HEK293 (cell line): ENCODE measurements at regions not wholly inside any gene's neighbourhood (a gene's known extent, or its start where the extent isn't known, plus 50 kb on each side); places are given as distances from the start of the nearest gene placed in this dataset.

ENCODE experiments used
- CTCF ChIP-seq: fragments of 450-650 bp; formaldehyde crosslinking; IDR thresholded peaks from 2 replicates; pipeline ENCODE4 v1.5.1; 2016; ENCODE audit warnings: missing biosample characterization, missing genetic modification characterization
- KLF1 ChIP-seq: fragments of 450-650 bp; formaldehyde crosslinking; IDR thresholded peaks from 2 replicates; pipeline ENCODE4 v1.5.1; 2016; ENCODE audit warnings: missing biosample characterization, missing genetic modification characterization
- KLF7 ChIP-seq: fragments of 450-650 bp; formaldehyde crosslinking; IDR thresholded peaks from 2 replicates; pipeline ENCODE4 v1.5.1; 2016; ENCODE audit warnings: missing biosample characterization, missing genetic modification characterization, borderline replicate concordance
- MZF1 ChIP-seq: fragments of 450-650 bp; formaldehyde crosslinking; IDR thresholded peaks from 2 replicates; pipeline ENCODE4 v1.5.1; 2017; ENCODE audit warnings: missing biosample characterization, missing genetic modification characterization, borderline replicate concordance
- REST ChIP-seq: fragments of 450-650 bp; formaldehyde crosslinking; IDR thresholded peaks from 2 replicates; pipeline ENCODE4 v1.5.1; 2016; ENCODE audit warnings: missing biosample characterization, missing genetic modification characterization
- YY1 ChIP-seq: fragments of 450-650 bp; formaldehyde crosslinking; IDR thresholded peaks from 2 replicates; pipeline ENCODE4 v1.5.1; 2018; ENCODE audit warnings: missing biosample characterization, missing genetic modification characterization
- ZNF121 ChIP-seq: fragments of 450-650 bp; formaldehyde crosslinking; IDR thresholded peaks from 2 replicates; pipeline ENCODE4 v1.5.1; 2016; ENCODE audit warnings: missing biosample characterization, missing genetic modification characterization
- ZNF19 ChIP-seq: fragments of 450-650 bp; formaldehyde crosslinking; IDR thresholded peaks from 2 replicates; pipeline ENCODE4; 2016; ENCODE audit warnings: missing biosample characterization, missing genetic modification characterization, low read depth
- ZNF248 ChIP-seq: fragments of 450-650 bp; formaldehyde crosslinking; IDR thresholded peaks from 2 replicates; pipeline ENCODE4 v1.5.1; 2017; ENCODE audit warnings: missing biosample characterization, missing genetic modification characterization
- ZNF302 ChIP-seq: fragments of 450-650 bp; formaldehyde crosslinking; IDR thresholded peaks from 2 replicates; pipeline ENCODE4 v1.5.1; 2016; ENCODE audit warnings: missing biosample characterization, missing genetic modification characterization, low read depth
- ZNF335 ChIP-seq: fragments of 450-650 bp; formaldehyde crosslinking; conservative IDR thresholded peaks from 2 replicates; pipeline ENCODE4 v1.5.1; 2016; ENCODE audit warnings: missing biosample characterization, missing genetic modification characterization
- ZNF660 ChIP-seq: fragments of 450-650 bp; IDR thresholded peaks from 2 replicates; pipeline ENCODE4 v1.5.1; 2018; ENCODE audit warnings: missing biosample characterization, mild to moderate bottlenecking, missing genetic modification characterization
- TF ChIP-seq, protein P1 (sequence below): fragments of 450-650 bp; formaldehyde crosslinking; IDR thresholded peaks from 2 replicates; pipeline ENCODE4 v1.5.1; 2016; ENCODE audit warnings: missing biosample characterization, missing genetic modification characterization

DNA sequence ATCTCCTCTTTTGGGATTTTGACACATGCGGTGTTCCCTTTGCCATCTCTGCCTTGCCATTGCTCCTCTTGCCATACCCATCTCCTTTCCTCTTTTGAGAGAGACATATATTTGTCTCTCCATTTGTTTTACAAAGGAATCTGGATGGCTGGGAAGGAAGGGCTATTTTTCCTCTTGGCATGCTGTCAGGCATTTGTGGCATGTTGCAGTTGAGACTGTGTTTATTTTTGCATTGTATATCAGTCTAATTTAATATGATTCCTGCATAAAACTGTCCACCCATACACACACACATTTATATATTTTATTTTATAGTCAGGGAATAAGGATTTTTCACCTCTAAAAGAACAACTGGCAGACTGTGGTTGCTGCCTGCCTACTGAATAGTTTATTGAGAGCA lies 1105.8 kb upstream of the SEMA6A start:
- no peak for TF ChIP-seq ZNF660
- no peak for TF ChIP-seq ZNF248
- no peak for TF ChIP-seq CTCF (tag by site-specific recombination)
- TF ChIP-seq KLF1 (tag by site-specific recombination), result no peak
- TF ChIP-seq KLF7 (tag by site-specific recombination), result no peak
- TF ChIP-seq REST (tag by site-specific recombination), result no peak
- TF ChIP-seq, protein P1, sequence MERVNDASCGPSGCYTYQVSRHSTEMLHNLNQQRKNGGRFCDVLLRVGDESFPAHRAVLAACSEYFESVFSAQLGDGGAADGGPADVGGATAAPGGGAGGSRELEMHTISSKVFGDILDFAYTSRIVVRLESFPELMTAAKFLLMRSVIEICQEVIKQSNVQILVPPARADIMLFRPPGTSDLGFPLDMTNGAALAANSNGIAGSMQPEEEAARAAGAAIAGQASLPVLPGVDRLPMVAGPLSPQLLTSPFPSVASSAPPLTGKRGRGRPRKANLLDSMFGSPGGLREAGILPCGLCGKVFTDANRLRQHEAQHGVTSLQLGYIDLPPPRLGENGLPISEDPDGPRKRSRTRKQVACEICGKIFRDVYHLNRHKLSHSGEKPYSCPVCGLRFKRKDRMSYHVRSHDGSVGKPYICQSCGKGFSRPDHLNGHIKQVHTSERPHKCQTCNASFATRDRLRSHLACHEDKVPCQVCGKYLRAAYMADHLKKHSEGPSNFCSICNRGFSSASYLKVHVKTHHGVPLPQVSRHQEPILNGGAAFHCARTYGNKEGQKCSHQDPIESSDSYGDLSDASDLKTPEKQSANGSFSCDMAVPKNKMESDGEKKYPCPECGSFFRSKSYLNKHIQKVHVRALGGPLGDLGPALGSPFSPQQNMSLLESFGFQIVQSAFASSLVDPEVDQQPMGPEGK (tag by site-specific recombination), result no peak
- no peak for TF ChIP-seq ZNF121 (tag by site-specific recombination)
- TF ChIP-seq ZNF335 (tag by site-specific recombination), result no peak
- no peak for TF ChIP-seq MZF1
- TF ChIP-seq ZNF19 (tag by site-specific recombination), result no peak
- no peak for TF ChIP-seq ZNF302 (tag by site-specific recombination)
- no peak for TF ChIP-seq YY1 (tag by site-specific recombination)
